NOMO-1 treated with dmso at 0.1 percent for 144 hours (cell line): ENCODE measurements at regions not wholly inside any gene's neighbourhood (a gene's known extent, or its start where the extent isn't known, plus 50 kb on each side); places are given as distances from the start of the nearest gene placed in this dataset.

Experiments used
- DNase-seq: peaks from one replicate; lab custom pipeline; 2025; ENCODE audit not compliant: unreplicated experiment; lab: John Stamatoyannopoulos, UW

DNA sequence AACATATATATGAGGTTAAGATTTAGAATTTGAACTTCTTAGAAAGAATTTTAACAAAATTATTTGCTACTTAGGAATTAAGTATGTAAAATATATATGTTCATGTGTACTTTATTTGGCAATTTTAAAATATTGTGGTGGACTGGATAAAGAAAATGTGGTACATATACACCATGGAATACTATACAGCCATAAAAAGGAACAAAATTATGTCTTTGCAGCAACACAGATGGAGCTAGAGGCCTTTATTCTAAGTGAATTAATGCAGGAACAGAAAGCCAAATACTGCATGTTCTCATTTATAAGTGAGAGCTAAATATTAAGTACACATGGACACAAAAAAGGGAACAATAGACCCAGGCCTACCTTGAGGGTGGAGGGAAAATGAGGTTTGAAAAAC is 72.2 kb upstream of the FMN2 start:
- DNase-seq = no peak

DNA sequence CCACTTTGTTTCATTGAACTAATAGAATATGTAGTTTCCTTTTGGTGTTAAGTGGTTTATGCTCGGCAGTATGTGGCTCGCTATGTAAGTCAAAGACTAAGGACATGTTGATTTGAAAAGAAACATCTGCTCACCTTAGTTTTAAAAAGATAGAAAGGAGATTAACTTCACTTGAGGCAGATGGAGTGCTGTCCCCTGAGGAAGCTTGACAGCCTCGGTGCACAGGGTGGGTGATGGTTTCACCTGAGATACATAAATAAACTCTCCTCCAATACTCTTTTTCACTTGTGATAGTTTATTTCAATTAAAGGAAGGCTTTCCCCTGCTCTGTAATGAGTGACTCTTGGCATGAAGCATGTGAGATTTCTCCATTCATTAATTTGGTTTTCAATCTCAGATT is 70.8 kb upstream of the FMN2 start:
- DNase-seq = no peak

DNA sequence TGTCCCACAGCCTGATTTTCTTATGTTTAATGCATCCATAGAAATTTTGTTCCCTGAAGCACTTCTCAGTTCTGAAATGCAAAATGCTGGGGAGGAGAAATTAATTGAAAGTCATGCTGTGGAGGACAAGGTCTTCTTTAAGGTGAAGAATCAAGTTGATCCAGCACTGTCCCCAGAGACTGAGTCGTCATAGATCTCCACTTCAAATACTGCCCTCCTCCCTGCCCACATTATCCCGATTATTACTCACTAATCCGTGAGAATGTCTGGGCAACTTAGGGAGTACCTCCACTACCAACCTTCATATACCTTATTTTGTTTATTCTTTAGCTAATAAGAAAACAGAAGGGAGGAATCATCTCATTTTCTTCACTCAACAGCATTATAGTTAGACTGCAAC is 70.0 kb upstream of the FMN2 start:
- DNase-seq = no peak

DNA sequence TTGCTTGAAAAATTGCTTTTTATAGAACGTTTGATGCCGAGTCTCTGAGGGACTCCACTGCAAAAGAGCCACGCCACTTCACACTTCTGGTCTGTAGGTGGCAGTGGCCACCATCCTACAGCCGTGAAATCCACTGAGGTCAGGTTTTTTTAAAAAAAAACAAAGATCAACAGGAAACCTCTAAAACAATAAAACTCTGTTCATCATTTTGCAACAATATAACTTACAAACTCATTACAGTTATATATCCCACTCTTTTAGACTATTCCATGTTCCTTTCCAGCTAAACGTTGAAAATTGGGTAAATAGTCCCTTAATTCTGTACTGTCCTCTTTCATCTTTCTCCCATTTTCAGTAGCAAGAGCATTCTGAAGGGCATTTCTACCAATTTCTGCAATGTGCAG is 64.6 kb upstream of the FMN2 start:
- no peak for DNase-seq

DNA sequence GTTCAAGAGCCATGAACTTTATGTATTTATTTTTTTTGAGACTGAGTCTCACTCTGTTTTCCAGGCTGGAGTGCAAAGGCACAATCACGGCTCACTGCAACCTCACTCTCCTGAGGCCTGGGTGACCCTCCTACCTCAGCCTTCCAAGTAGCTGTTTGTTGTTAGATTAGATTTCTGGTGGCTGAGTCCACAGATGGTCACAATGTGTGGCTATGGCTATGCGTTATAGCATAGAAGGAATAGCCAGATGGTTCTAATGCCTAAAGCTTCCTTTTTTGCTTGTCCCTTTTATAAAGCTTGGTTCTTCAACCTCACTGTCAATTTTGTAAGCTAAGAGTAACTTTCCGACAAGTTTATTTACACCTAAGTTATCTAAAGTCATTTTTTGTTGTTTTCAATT is 62.3 kb upstream of the FMN2 start:
- no peak for DNase-seq

DNA sequence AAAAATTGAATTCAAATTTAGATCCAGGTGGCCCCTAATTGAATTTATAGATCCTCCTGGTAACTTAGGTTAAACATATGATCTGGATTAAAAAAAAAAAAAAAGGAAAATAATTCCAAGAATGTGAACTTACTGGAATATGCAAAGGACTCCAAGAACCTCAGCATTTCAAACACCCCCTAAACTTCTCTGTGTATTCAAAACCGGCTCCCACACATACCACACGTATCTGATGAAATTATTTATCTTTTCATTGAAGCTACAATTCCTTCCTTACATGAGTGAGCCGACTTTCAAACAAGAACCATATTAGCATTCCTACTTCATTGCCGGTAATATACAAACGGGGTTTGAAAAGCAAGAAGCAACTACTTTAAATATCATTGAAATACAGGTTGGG is 61.4 kb upstream of the FMN2 start:
- DNase-seq = no peak

DNA sequence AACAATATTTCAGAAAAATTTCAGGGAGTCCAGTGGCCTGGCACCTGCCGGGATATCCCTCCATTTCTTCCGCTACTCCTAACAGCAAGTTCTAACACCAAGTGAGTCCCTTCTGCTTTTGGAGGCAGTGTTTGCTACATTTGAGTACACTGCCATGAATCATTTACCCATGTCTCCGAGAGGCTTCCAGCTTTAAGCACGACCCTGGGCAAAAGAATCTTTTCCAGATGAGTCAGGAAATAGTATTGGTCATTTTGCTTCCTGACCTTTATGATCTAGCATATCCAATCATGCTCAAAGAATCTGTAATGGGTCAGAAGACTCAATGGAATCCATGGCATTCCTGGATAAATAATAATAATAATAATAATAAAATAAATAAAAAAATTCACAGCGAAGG is 60.7 kb upstream of the FMN2 start:
- no peak for DNase-seq

DNA sequence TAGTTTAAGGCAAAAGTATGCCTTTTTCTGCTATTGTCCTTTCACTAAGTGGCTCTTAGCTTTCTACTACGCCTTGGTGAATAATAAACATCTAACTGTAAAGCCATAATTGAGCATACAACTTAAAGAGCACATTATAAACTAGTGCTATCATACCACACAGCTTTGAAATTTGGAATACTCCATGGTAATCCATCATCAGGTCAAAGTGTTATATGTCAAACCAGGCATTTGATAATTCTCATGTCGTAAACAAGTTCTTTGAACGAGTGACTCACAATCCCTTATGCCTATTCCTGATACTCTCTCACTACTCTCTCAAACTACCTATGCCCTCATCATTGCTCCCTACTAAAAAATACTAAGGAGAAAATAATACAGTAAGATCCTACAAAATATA is 60.3 kb upstream of the FMN2 start:
- no peak for DNase-seq

DNA sequence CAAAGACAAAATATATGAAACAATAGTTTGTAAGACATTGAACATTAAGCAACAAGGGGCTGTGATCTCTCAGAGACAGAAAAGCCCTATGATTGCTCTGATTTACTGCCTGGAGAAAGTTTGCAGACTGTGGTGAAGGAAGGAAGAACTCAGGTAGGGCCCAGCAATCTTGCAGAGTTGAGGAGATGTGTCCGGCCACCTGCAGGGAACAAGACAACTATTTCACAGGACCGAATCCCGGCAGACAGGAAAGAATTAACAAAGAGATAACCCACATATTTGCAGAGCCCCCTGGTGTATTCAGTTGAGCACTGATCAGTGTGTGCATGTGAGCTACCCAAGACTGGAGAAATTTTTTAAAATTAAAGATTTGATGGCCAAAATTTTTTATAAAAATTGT is 58.3 kb upstream of the FMN2 start:
- DNase-seq = no peak

DNA sequence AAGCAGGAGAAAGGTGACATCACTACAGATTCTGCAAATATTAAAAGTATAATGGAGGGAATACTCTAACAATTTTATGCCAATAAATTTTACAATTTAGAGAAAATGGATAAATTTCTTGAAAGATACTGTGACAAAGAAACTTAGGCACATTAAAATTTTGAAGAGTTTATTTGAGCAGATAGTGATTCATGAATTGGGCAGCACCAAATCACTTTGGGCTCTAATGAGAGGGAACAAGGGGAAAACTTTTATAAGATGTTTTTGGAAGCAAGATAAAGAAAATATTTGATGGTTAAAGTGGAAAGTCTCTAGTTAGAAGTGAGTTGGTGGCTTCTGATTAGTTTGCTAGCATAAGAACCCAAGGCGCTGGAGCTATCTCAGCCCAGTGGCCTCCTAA is 55.2 kb upstream of the FMN2 start:
- no peak for DNase-seq
